H54 (cell line): ENCODE measurements at regions not wholly inside any gene's neighbourhood (a gene's known extent, or its start where the extent isn't known, plus 50 kb on each side); places are given as distances from the start of the nearest gene placed in this dataset.
"Not testable (repeated sequence)": the region's sequence is repeated elsewhere in the genome, so short reads cannot be mapped to it uniquely, and the experiment has no call there.

Experiments used
- DNase-seq: peaks from one replicate; pipeline ENCODE4 v3.0.0; 2011; ENCODE audit warnings: low spot score, mixed read lengths; ENCODE audit not compliant: insufficient read length
- FAIRE-seq: peaks from 3 replicates; lab custom pipeline; 2011; peaks lifted over from hg19 to GRCh38; lab: Jason Lieb, UNC
- POLR2A ChIP-seq: IDR thresholded peaks from 2 replicates; pipeline ENCODE4 v1.6.1; 2011; ENCODE audit warnings: low read depth, mild to moderate bottlenecking, low read length

- no peak for TF ChIP-seq POLR2A
- FAIRE-seq, result no peak
- no peak for DNase-seq
Observed at GRCh38 chr17:53765609-53766008, 57.1 kb upstream of the KIF2B start.

GRCh38 chr17:53765129-53765528 is 57.6 kb upstream of the KIF2B start:
- FAIRE-seq, result no peak
- no peak for DNase-seq
- TF ChIP-seq POLR2A, result no peak

GRCh38 chr17:53757559-53757958 is 65.2 kb upstream of the KIF2B start:
- no peak for DNase-seq
- no peak for TF ChIP-seq POLR2A
- FAIRE-seq, result no peak

- DNase-seq, FAIRE-seq: not testable (repeated sequence)
Observed at GRCh38 chr17:53757116-53757515, 65.6 kb upstream of the KIF2B start.

- FAIRE-seq, result peak; percentile 98
- peak; percentile 57 for DNase-seq
- TF ChIP-seq POLR2A, result no peak
Observed at GRCh38 chr17:53749178-53749577, 73.5 kb upstream of the KIF2B start.

- not testable (repeated sequence) for FAIRE-seq, DNase-seq
Observed at GRCh38 chr17:53748159-53748820, 74.4 kb upstream of the KIF2B start.

GRCh38 chr17:53740312-53740711 is 82.4 kb upstream of the KIF2B start:
- no peak for TF ChIP-seq POLR2A
- FAIRE-seq, result no peak
- no peak for DNase-seq

- FAIRE-seq, result no peak
- TF ChIP-seq POLR2A, result no peak
Observed at GRCh38 chr17:53736516-53737240, 86.0 kb upstream of the KIF2B start.

GRCh38 chr17:53724726-53725125 is 98.0 kb upstream of the KIF2B start:
- DNase-seq, result no peak
- no peak for TF ChIP-seq POLR2A
- FAIRE-seq, result no peak

More at GRCh38 chr17:53736516-53737240, 86.0 kb upstream of the KIF2B start:
- DNase-seq, result no peak

- DNase-seq, result peak; percentile 68
Observed at GRCh38 chr17:53722407-53722806, 100.3 kb upstream of the KIF2B start.

GRCh38 chr17:53721101-53721500 is 101.6 kb upstream of the KIF2B start:
- FAIRE-seq, result no peak
- TF ChIP-seq POLR2A, result no peak
- no peak for DNase-seq

More at GRCh38 chr17:53722407-53722806, 100.3 kb upstream of the KIF2B start:
- TF ChIP-seq POLR2A, result no peak
- FAIRE-seq, result peak; percentile 100

- no peak for TF ChIP-seq POLR2A
- FAIRE-seq (peak; percentile 71), DNase-seq (no peak)
Observed at GRCh38 chr17:53719229-53719628, 103.5 kb upstream of the KIF2B start.

- DNase-seq (no peak), FAIRE-seq (no peak)
- TF ChIP-seq POLR2A, result no peak
Observed at GRCh38 chr17:53707566-53707965, 115.2 kb upstream of the KIF2B start.

- TF ChIP-seq POLR2A, result no peak
- FAIRE-seq (no peak), DNase-seq (no peak)
Observed at GRCh38 chr17:53696286-53696685, 126.4 kb upstream of the KIF2B start.

- no peak for TF ChIP-seq POLR2A
- no peak for FAIRE-seq
- DNase-seq, result no peak
Observed at GRCh38 chr17:53687324-53687723, 135.4 kb upstream of the KIF2B start.
